Activated CD4-positive, alpha-beta T cell treated with anti-CD3 and anti-CD28 coated beads for 36 hours (primary cell): ENCODE measurements at regions not wholly inside any gene's neighbourhood (a gene's known extent, or its start where the extent isn't known, plus 50 kb on each side); places are given as distances from the start of the nearest gene placed in this dataset.

ENCODE experiments used
- ATAC-seq: fragments of 200-7000 bp; cut with Tn5 transposase; one replicate; pipeline ENCODE4 v1.10.0; 2021; ENCODE audit warnings: mild to moderate bottlenecking, moderate library complexity
- CTCF ChIA-PET: fragments of 350-600 bp; sonication (Branson Sonifier 250); formaldehyde crosslinking; loops from one replicate; lab custom pipeline; 2021; ENCODE audit warnings: antibody characterized with exemption; lab: Charles Lee
- POLR2A ChIA-PET: fragments of 350-600 bp; sonication (Branson Sonifier 250); formaldehyde crosslinking; loops from one replicate; lab custom pipeline; 2021; ENCODE audit warnings: antibody characterized with exemption, inconsistent platforms; lab: Charles Lee
- DNase-seq: peaks from one replicate; pipeline ENCODE4 v3.0.0-alpha.2; 2020
- H3K27ac Mint-ChIP-seq: one replicate; pipeline ENCODE4 v1.8.0; 2021; ENCODE audit warnings: mixed read lengths
- H3K27me3 Mint-ChIP-seq: one replicate; pipeline ENCODE4 v1.8.0; 2021; ENCODE audit warnings: mixed read lengths
- H3K36me3 Mint-ChIP-seq: one replicate; pipeline ENCODE4 v1.8.0; 2021; ENCODE audit warnings: low read depth, mixed read lengths
- H3K4me1 Mint-ChIP-seq: one replicate; pipeline ENCODE4 v1.8.0; 2021; ENCODE audit warnings: mixed read lengths
- H3K4me3 Mint-ChIP-seq: one replicate; pipeline ENCODE4 v1.8.0; 2021; ENCODE audit warnings: mild to moderate bottlenecking, moderate library complexity, mixed read lengths
- H3K9me3 Mint-ChIP-seq: one replicate; pipeline ENCODE4 v1.8.0; 2021; ENCODE audit warnings: low read depth, mixed read lengths
- intact Hi-C, 2 experiments: fragments of 100-400 bp; cut with DNase I in 1 of 2; cut with micrococcal nuclease in 1 of 2; formaldehyde crosslinking; loops; one replicate each; pipeline versions ENCODE4 v1.14.2 to v1.15.1; 2022 to 2024; cut with DNase I, micrococcal nuclease

DNA sequence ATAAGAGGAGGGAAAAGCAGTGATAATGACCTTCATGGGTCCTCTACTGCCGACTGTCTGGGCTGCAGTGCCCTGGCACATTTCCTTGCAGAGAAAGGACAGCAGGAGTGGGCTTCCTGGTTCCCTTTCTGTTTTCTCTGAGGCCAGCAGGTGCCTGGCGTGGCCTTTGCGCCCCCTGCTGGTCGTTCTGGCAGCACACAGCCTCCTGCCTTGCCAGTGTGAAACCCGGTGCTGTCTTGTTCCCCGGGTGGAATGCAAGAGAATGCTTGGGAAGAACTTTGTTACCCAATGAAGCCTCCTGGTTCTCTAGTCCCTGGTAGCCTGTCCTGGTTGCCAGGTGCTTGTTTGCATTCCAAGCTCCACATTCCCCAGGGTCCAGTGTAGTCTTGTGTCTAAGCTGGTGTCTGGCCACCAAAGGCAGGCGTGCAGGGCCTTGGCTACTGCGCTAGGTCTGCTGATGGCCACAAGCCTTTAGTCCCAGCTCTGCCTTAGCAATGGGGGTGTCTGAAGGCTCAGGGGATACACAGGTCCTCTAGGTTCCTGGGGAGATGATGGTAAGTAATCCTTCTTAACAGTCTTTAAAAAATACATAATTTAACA is 1392.4 kb upstream of the TMEM132C start:
- CTCF ChIA-PET = interaction anchor here (0.7 to 1.8 kb wide), 9 partner anchors 10 to 807 kb away, joined by 3 to 7 read pairs (median 4); no protein-coding TSS in a partner anchor
- DNase-seq (peak; percentile 83), ATAC-seq (peak; percentile 64)
- Mint-ChIP-seq H3K9me3 (no peaks in the 10 kb centered on the region), H3K27me3 (peaks cover 4% of the 10 kb centered on the region), H3K36me3 (no peaks in the 10 kb centered on the region), H3K27ac (no peak overlapping the region), H3K4me1 (no peaks in the 10 kb centered on the region), H3K4me3 (no peak overlapping the region)
- POLR2A ChIA-PET = interaction anchor here (0.5 kb wide), 1 partner anchor 45 kb away, joined by 3 read pairs; no protein-coding TSS in a partner anchor
- intact Hi-C loops = loop anchor here (1.0 to 10.0 kb wide), 5 partner anchors 90 to 1692 kb away; partner anchors contain the start of gene TMEM132B (in 1 of the 2)

DNA sequence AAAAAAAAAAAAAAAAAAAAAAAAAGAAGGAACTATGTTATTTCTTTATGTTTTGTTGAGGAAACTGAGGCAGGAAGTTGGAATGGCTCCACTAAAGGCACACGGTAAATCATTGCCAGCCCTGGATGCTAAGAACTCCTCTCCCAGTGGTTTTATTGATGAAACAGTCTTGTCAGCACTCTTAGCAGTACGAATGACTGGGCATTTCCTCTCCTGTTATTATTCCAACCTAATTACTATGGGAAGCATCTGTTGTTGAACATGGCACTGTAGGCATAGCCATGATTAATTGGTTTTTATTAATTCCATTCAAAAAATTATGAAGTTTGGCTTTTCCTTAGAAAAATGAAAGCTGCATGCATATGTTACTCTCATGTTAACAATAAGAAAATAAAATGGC is 1387.1 kb upstream of the TMEM132C start:
- ATAC-seq (no peak), DNase-seq (no peak)
- intact Hi-C loops = loop anchor here in 1 of 2 experiments (10.0 kb wide), 1 partner anchor 1695 kb away; the partner anchor contains the start of gene TMEM132B
- Mint-ChIP-seq H3K36me3 (no peaks in the 10 kb centered on the region), H3K4me3 (no peak overlapping the region), H3K27me3 (peaks cover 2% of the 10 kb centered on the region), H3K4me1 (no peaks in the 10 kb centered on the region), H3K9me3 (no peaks in the 10 kb centered on the region), H3K27ac (no peak overlapping the region)
- ChIA-PET POLR2A (no interaction called here), CTCF (no interaction called here)

DNA sequence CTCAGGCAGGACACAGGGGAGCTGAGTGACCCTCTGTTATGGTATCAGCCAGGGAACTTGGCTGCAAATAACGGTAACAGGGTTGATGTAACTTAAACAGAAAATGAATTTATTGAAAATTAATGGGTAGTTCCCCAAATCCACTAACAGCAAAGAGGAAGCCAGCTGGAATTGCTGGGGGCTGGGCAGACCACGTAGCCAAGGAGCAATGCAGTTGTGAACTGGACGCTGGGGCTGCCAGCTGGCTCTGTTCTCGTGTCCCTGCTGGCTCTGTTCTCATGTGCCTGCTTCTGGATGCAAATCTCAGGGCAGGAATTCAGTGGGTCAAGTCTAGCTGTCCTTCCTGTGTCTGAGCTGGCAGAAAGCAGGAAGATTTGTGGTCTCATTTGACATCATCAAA is 1383.3 kb upstream of the TMEM132C start:
- CTCF ChIA-PET = interaction anchor here (1.1 kb wide), 1 partner anchor 9 kb away, joined by 4 read pairs; no protein-coding TSS in a partner anchor

DNA sequence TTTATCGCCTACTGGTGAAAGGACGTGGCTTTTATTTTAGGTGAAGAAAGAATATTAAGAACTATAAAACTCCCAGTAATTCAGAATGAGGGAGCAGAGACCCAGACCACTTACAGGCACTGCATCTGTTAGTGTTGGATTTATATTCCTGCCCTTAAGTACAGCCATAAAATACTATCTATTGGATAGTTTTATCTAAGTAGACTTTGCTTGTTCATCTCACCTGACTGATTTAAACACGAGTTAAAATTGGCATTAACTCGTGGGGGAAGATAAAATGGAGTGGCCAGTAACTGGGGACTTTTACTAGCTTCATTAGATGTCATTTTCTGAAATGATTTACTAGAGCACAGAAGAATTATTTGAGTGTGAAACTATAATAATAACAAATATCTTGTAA is 1377.5 kb upstream of the TMEM132C start:
- Mint-ChIP-seq H3K9me3 (no peaks in the 10 kb centered on the region), H3K4me3 (no peak overlapping the region), H3K27ac (no peak overlapping the region), H3K4me1 (no peaks in the 10 kb centered on the region), H3K36me3 (no peaks in the 10 kb centered on the region), H3K27me3 (no peaks in the 10 kb centered on the region)
- ATAC-seq (no peak), DNase-seq (no peak)
- ChIA-PET POLR2A (no interaction called here), CTCF (no interaction called here)
- intact Hi-C loops = no loop called here

More for the DNA sequence above, 1383.3 kb upstream of the TMEM132C start:
- no peak overlapping the region for H3K4me3 Mint-ChIP-seq
- ATAC-seq = no peak
- no peaks in the 10 kb centered on the region for H3K36me3 Mint-ChIP-seq
- no peak for DNase-seq
- no peaks in the 10 kb centered on the region for H3K27me3 Mint-ChIP-seq
- H3K9me3 Mint-ChIP-seq = no peaks in the 10 kb centered on the region
- intact Hi-C loops = no loop called here
- no peak overlapping the region for H3K27ac Mint-ChIP-seq
- POLR2A ChIA-PET = no interaction called here
- no peaks in the 10 kb centered on the region for H3K4me1 Mint-ChIP-seq

- Mint-ChIP-seq H3K4me3 (no peak overlapping the region), H3K36me3 (no peaks in the 10 kb centered on the region), H3K27ac (no peak overlapping the region), H3K9me3 (no peaks in the 10 kb centered on the region), H3K27me3 (no peaks in the 10 kb centered on the region), H3K4me1 (no peaks in the 10 kb centered on the region)
- ChIA-PET CTCF (no interaction called here), POLR2A (no interaction called here)
- DNase-seq (no peak), ATAC-seq (no peak)
- intact Hi-C loops = no loop called here
These were observed 1376.9 kb upstream of the TMEM132C start for GRCh38 chr12:126890097-126890496.

DNA sequence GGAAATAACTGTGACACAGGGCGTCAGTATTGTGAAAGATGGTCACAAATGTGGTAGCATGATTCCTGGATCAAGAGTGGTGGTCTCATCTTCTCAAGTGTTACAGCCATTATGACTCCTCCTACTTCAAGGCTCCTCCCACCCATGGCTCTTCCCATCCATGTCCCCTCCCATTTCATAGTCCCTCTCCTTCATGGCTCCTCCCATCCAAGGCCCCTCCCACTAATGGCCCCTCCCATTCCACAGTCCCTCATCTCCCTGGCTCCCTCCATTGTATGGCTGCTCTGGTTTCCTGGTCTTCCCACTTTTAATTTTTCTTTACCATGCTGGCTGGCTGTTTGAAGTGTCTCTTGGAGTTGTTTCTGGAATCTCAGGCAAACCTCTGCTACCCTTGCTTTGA is 1375.2 kb upstream of the TMEM132C start:
- Mint-ChIP-seq H3K4me1 (no peaks in the 10 kb centered on the region), H3K4me3 (no peak overlapping the region), H3K27ac (no peak overlapping the region), H3K27me3 (peaks cover 3% of the 10 kb centered on the region), H3K9me3 (no peaks in the 10 kb centered on the region), H3K36me3 (no peaks in the 10 kb centered on the region)
- ATAC-seq = no peak
- ChIA-PET CTCF (no interaction called here), POLR2A (no interaction called here)
- intact Hi-C loops = no loop called here
- DNase-seq = no peak

- DNase-seq = no peak
- Mint-ChIP-seq H3K4me1 (no peaks in the 10 kb centered on the region), H3K27ac (no peak overlapping the region), H3K27me3 (peaks cover 5% of the 10 kb centered on the region), H3K36me3 (no peaks in the 10 kb centered on the region), H3K9me3 (no peaks in the 10 kb centered on the region), H3K4me3 (no peak overlapping the region)
- ChIA-PET CTCF (no interaction called here), POLR2A (no interaction called here)
- no peak for ATAC-seq
- intact Hi-C loops = no loop called here
These were observed 1370.7 kb upstream of the TMEM132C start for GRCh38 chr12:126895951-126896913.

GRCh38 chr12:126897102-126897501 is 1369.9 kb upstream of the TMEM132C start:
- Mint-ChIP-seq H3K27ac (no peak overlapping the region), H3K4me1 (no peaks in the 10 kb centered on the region), H3K4me3 (no peak overlapping the region), H3K27me3 (peaks cover 5% of the 10 kb centered on the region), H3K36me3 (no peaks in the 10 kb centered on the region), H3K9me3 (no peaks in the 10 kb centered on the region)
- intact Hi-C loops = no loop called here
- no peak for DNase-seq
- ChIA-PET POLR2A (no interaction called here), CTCF (no interaction called here)
- ATAC-seq = no peak

DNA sequence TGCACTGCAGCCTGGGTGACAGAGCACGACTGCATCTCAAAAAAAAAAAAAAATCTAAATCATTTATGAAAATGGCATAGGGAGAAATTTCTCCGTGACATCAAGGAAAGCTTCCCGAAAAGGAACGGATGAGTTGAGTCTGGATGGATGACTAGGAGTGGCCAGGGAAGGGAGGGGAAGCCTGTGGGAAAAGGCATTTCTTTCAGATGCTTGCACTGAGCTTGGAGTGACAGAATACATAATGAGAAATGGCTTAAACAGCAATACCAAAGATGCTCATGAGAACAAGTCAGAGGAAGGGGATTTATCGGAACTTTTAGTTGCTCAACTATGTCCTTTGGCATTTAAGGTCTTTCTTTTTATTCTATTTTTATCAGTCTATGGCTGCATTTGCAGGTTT is 1369.2 kb upstream of the TMEM132C start:
- Mint-ChIP-seq H3K27me3 (peaks cover 5% of the 10 kb centered on the region), H3K36me3 (no peaks in the 10 kb centered on the region), H3K9me3 (no peaks in the 10 kb centered on the region), H3K27ac (no peak overlapping the region), H3K4me1 (no peaks in the 10 kb centered on the region), H3K4me3 (no peak overlapping the region)
- DNase-seq (no peak), ATAC-seq (no peak)
- POLR2A ChIA-PET = no interaction called here
- intact Hi-C loops = no loop called here
- CTCF ChIA-PET = no interaction called here

- Mint-ChIP-seq H3K27ac (no peak overlapping the region), H3K4me3 (no peak overlapping the region), H3K27me3 (peaks cover 5% of the 10 kb centered on the region), H3K4me1 (no peaks in the 10 kb centered on the region), H3K36me3 (no peaks in the 10 kb centered on the region), H3K9me3 (no peaks in the 10 kb centered on the region)
- ChIA-PET CTCF (no interaction called here), POLR2A (no interaction called here)
- no peak for DNase-seq
- ATAC-seq = no peak
- intact Hi-C loops = no loop called here
These were observed 1368.4 kb upstream of the TMEM132C start for GRCh38 chr12:126898562-126898961.

DNA sequence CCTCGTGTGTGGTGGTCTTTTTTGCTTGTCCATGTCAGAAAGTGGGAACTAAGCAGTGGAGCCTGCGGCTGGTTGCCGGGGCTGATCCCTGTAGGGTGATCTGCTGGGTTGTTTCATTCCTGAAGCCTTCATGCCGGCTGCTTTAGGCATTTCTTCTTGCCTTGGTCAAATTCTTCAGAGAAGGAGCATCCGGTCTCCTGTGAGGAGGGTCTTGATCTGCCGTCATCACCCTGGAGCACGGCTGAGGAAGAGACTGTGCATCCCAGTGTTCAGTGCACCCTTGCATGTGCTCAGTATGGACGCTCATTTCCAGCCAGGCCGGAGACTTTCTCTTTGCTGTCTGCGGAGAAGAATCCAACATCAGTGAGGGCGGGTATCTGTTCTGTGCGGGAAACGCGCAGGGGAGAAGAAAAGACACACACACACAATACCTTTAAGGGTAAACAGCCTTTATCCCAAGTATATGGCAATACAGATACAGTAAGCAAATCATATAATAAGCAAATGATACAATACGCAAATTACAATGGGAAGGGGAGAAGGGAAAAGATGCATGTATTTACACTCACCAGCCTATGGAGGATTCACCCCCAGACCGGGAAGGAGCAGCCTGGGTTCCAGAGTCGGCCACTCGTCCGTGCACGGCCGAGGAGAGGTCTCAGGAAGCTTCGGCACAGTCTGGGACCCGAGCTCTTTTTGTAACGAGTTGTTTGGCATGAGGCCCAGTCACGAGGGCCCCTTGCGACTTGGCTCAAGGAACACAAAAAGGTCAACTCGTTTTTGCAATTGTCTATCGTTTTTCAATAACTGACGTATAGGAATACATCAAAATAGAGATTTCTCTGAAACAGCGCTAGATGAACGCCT is 1366.8 kb upstream of the TMEM132C start:
- peaks cover 7% of the 10 kb centered on the region for H3K27me3 Mint-ChIP-seq

More for the DNA sequence above, 1366.8 kb upstream of the TMEM132C start:
- Mint-ChIP-seq H3K4me3 (no peak overlapping the region), H3K4me1 (no peaks in the 10 kb centered on the region), H3K36me3 (no peaks in the 10 kb centered on the region), H3K27ac (no peak overlapping the region), H3K9me3 (no peaks in the 10 kb centered on the region)
- DNase-seq (no peak), ATAC-seq (no peak)
- ChIA-PET CTCF (interaction anchor here (0.6 kb wide), 1 partner anchor 24 kb away, joined by 3 read pairs; no protein-coding TSS in a partner anchor), POLR2A (no interaction called here)
- intact Hi-C loops = no loop called here
